PC-9 (cell line): ENCODE measurements at regions not wholly inside any gene's neighbourhood (a gene's known extent, or its start where the extent isn't known, plus 50 kb on each side); places are given as distances from the start of the nearest gene placed in this dataset.

ENCODE experiments used
- BruUV-seq: library from RNA; stranded (reverse); fragments of 400-500 nt; replicated peaks from 2 replicates; lab custom pipeline; 2021; lab: Mats Ljungman, UMichigan
- CTCF ChIA-PET: fragments of 300-600 bp; sonication (Branson Sonifier 250); formaldehyde crosslinking; loops from one replicate; lab custom pipeline; 2022; ENCODE audit warnings: antibody characterized with exemption; lab: Charles Lee
- POLR2A ChIA-PET: fragments of 300-600 bp; sonication (Branson Sonifier 250); formaldehyde crosslinking; loops from one replicate; lab custom pipeline; 2022; ENCODE audit warnings: antibody characterized with exemption; ENCODE audit not compliant: unreplicated experiment; lab: Charles Lee
- DNase-seq, 2 experiments: peaks; one replicate each; pipeline versions ENCODE4 v3.0.0 to v3.0.0-alpha.2; 2015 to 2022; ENCODE audit warnings: mixed read lengths in 1 of 2
- H2AFZ ChIP-seq: fragments of 200-600 bp; sonication (generic); 2 replicates; pipeline ENCODE4 v1.8.1; 2017; ENCODE audit warnings: antibody characterized with exemption
- H3F3A ChIP-seq: fragments of 200-600 bp; sonication (generic); 2 replicates; pipeline ENCODE4 v1.8.1; 2017; ENCODE audit warnings: antibody characterized with exemption, mild to moderate bottlenecking, low read depth; ENCODE audit not compliant: insufficient read depth
- H3K27ac ChIP-seq: fragments of 200-600 bp; sonication (generic); 2 replicates; pipeline ENCODE4 v1.6.1; 2016; ENCODE audit warnings: mixed run types
- H3K27me3 ChIP-seq: fragments of 200-600 bp; sonication (generic); 2 replicates; pipeline ENCODE4 v1.6.1; 2016; ENCODE audit warnings: low read depth, mixed run types; ENCODE audit not compliant: insufficient read depth
- H3K36me3 ChIP-seq: fragments of 200-600 bp; sonication (generic); 2 replicates; pipeline ENCODE4 v1.6.1; 2016; ENCODE audit warnings: low read depth, mixed run types
- H3K4me1 ChIP-seq: fragments of 200-600 bp; sonication (generic); replicated peaks from 2 replicates; pipeline ENCODE4 v1.6.1; 2016; ENCODE audit warnings: mixed run types; ENCODE audit not compliant: insufficient read depth
- H3K4me2 ChIP-seq: fragments of 200-600 bp; sonication (generic); 2 replicates; pipeline ENCODE4 v1.6.1; 2017; ENCODE audit warnings: mixed run types
- H3K4me3 ChIP-seq: fragments of 200-600 bp; sonication (generic); 2 replicates; pipeline ENCODE4 v1.6.1; 2016; ENCODE audit warnings: mixed run types
- H3K79me2 ChIP-seq: fragments of 200-600 bp; sonication (generic); 2 replicates; pipeline ENCODE4 v1.6.1; 2017; ENCODE audit warnings: low read depth, mixed run types
- H3K9me2 ChIP-seq: fragments of 200-600 bp; sonication (generic); 2 replicates; pipeline ENCODE4 v1.8.1; 2017; ENCODE audit warnings: mild to moderate bottlenecking; ENCODE audit not compliant: insufficient read depth
- H3K9me3 ChIP-seq: fragments of 200-600 bp; sonication (generic); 2 replicates; pipeline ENCODE4 v1.8.1; 2016; ENCODE audit warnings: low read depth; ENCODE audit not compliant: insufficient read depth
- H4K20me1 ChIP-seq: fragments of 200-600 bp; sonication (generic); 2 replicates; pipeline ENCODE4 v1.8.1; 2017; ENCODE audit not compliant: insufficient read depth
- CTCF ChIP-seq: fragments of 200-600 bp; sonication (generic); conservative IDR thresholded peaks from 2 replicates; pipeline ENCODE4 v1.6.1; 2017; ENCODE audit warnings: mixed run types, antibody characterized with exemption, mild to moderate bottlenecking, moderate library complexity
- EZH2 ChIP-seq: fragments of 200-600 bp; sonication (generic); IDR thresholded peaks from 2 replicates; pipeline ENCODE4 v1.8.0; 2017; ENCODE audit warnings: antibody characterized with exemption, low read depth
- intact Hi-C: fragments of 100-400 bp; cut with micrococcal nuclease; formaldehyde crosslinking; loops from one replicate; pipeline ENCODE4 v1.10.0; 2022; ENCODE audit not compliant: unreplicated experiment

GRCh38 chr10:1935912-1936311 is 198.6 kb upstream of the ADARB2 start:
- CTCF ChIA-PET = no interaction called here
- no peak for DNase-seq
- H3F3A ChIP-seq = no peaks in the 10 kb centered on the region
- no peaks in the 10 kb centered on the region for H3K4me1 ChIP-seq
- intact Hi-C loops = no loop called here
- POLR2A ChIA-PET = no interaction called here
- H2AFZ ChIP-seq = no peak overlapping the region
- no peak for TF ChIP-seq EZH2
- no peak for TF ChIP-seq CTCF
- H3K4me3 ChIP-seq = no peak overlapping the region
- H3K9me2 ChIP-seq = no peaks in the 10 kb centered on the region
- no peaks in the 10 kb centered on the region for H3K79me2 ChIP-seq
- no peaks in the 10 kb centered on the region for H4K20me1 ChIP-seq
- no peak overlapping the region for H3K4me2 ChIP-seq
- peaks cover 13% of the 10 kb centered on the region for H3K27me3 ChIP-seq
- H3K9me3 ChIP-seq = no peaks in the 10 kb centered on the region
- H3K27ac ChIP-seq = no peak overlapping the region
- no TSS peak for BruUV-seq
- no peaks in the 10 kb centered on the region for H3K36me3 ChIP-seq

- H3K9me3 ChIP-seq = no peaks in the 10 kb centered on the region
- no peak overlapping the region for H2AFZ ChIP-seq
- no peak overlapping the region for H3K4me3 ChIP-seq
- no peaks in the 10 kb centered on the region for H3F3A ChIP-seq
- no peaks in the 10 kb centered on the region for H3K36me3 ChIP-seq
- ChIA-PET POLR2A (no interaction called here), CTCF (no interaction called here)
- H4K20me1 ChIP-seq = no peaks in the 10 kb centered on the region
- H3K9me2 ChIP-seq = no peaks in the 10 kb centered on the region
- intact Hi-C loops = no loop called here
- H3K4me1 ChIP-seq = no peaks in the 10 kb centered on the region
- no peak overlapping the region for H3K27ac ChIP-seq
- no peaks in the 10 kb centered on the region for H3K79me2 ChIP-seq
- TF ChIP-seq EZH2 = no peak
- TF ChIP-seq CTCF = no peak
- DNase-seq = no peak
- BruUV-seq = no TSS peak
- no peak overlapping the region for H3K4me2 ChIP-seq
- H3K27me3 ChIP-seq = no peaks in the 10 kb centered on the region; the same call in 1 of the 2 replicates
These were observed 195.9 kb upstream of the ADARB2 start for GRCh38 chr10:1933215-1933614.

GRCh38 chr10:1932692-1933094 is 195.4 kb upstream of the ADARB2 start:
- no peaks in the 10 kb centered on the region for H3K36me3 ChIP-seq
- H3K9me3 ChIP-seq = no peaks in the 10 kb centered on the region
- ChIA-PET POLR2A (no interaction called here), CTCF (no interaction called here)
- no peaks in the 10 kb centered on the region for H3F3A ChIP-seq
- no peaks in the 10 kb centered on the region for H3K79me2 ChIP-seq
- H3K27me3 ChIP-seq = no peaks in the 10 kb centered on the region; the same call in 1 of the 2 replicates
- no peaks in the 10 kb centered on the region for H3K9me2 ChIP-seq
- TF ChIP-seq EZH2 (no peak), CTCF (no peak)
- DNase-seq = no peak
- no peak overlapping the region for H2AFZ ChIP-seq
- no TSS peak for BruUV-seq
- H3K27ac ChIP-seq = no peak overlapping the region
- intact Hi-C loops = no loop called here
- H4K20me1 ChIP-seq = no peaks in the 10 kb centered on the region
- no peaks in the 10 kb centered on the region for H3K4me1 ChIP-seq
- H3K4me2 ChIP-seq = no peak overlapping the region
- H3K4me3 ChIP-seq = no peak overlapping the region
